LNCaP clone FGC (cell line): ENCODE measurements at regions not wholly inside any gene's neighbourhood (a gene's known extent, or its start where the extent isn't known, plus 50 kb on each side); places are given as distances from the start of the nearest gene placed in this dataset.
A peak's percentile ranks its signal among the peaks of the same experiment; 100 is the strongest.
"Not testable (repeated sequence)": the region's sequence is repeated elsewhere in the genome, so short reads cannot be mapped to it uniquely, and the experiment has no call there.

Source experiments
- DNase-seq: peaks from one replicate; pipeline ENCODE4 v3.0.0-alpha.2; 2011; ENCODE audit warnings: low read depth
- H3K4me3 ChIP-seq: 2 replicates; pipeline ENCODE4 v1.5.1; 2011; ENCODE audit warnings: mild to moderate bottlenecking, low read depth, low read length, control low read depth
- TF ChIP-seq, protein P1 (sequence below): IDR thresholded peaks from 2 replicates; pipeline ENCODE4 v1.5.1; 2012; ENCODE audit warnings: mild to moderate bottlenecking; ENCODE audit not compliant: control insufficient read depth, insufficient read depth; ENCODE audit errors: extremely low read depth

DNA sequence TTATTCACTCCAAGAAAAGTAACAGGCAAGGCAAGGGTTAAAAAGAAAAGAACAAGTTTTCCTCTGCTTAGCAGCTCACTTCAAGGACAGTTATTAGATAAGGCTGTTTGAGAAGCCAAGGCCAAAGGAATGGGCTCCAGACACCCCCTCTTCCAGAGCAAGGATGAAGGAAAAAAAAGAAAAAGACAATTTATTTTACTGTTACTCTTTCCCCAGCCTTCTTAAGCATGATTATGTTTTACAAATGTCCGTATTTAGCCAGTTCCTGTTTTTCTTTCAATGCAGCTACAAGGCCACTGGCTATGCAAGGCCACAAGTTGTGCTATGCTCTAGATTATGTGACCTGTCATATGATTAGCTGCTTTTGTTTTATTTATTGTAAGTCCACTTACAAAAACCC lies 106.5 kb upstream of the SIMC1 start:
- TF ChIP-seq, protein P1, sequence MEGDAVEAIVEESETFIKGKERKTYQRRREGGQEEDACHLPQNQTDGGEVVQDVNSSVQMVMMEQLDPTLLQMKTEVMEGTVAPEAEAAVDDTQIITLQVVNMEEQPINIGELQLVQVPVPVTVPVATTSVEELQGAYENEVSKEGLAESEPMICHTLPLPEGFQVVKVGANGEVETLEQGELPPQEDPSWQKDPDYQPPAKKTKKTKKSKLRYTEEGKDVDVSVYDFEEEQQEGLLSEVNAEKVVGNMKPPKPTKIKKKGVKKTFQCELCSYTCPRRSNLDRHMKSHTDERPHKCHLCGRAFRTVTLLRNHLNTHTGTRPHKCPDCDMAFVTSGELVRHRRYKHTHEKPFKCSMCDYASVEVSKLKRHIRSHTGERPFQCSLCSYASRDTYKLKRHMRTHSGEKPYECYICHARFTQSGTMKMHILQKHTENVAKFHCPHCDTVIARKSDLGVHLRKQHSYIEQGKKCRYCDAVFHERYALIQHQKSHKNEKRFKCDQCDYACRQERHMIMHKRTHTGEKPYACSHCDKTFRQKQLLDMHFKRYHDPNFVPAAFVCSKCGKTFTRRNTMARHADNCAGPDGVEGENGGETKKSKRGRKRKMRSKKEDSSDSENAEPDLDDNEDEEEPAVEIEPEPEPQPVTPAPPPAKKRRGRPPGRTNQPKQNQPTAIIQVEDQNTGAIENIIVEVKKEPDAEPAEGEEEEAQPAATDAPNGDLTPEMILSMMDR = no peak
- DNase-seq = no peak
- no peak overlapping the region for H3K4me3 ChIP-seq

- no peak for DNase-seq
- H3K4me3 ChIP-seq = no peak overlapping the region
- TF ChIP-seq, protein P1 = no peak
Measured at GRCh38 chr5:176132471-176133288, 105.5 kb upstream of the SIMC1 start.

DNA sequence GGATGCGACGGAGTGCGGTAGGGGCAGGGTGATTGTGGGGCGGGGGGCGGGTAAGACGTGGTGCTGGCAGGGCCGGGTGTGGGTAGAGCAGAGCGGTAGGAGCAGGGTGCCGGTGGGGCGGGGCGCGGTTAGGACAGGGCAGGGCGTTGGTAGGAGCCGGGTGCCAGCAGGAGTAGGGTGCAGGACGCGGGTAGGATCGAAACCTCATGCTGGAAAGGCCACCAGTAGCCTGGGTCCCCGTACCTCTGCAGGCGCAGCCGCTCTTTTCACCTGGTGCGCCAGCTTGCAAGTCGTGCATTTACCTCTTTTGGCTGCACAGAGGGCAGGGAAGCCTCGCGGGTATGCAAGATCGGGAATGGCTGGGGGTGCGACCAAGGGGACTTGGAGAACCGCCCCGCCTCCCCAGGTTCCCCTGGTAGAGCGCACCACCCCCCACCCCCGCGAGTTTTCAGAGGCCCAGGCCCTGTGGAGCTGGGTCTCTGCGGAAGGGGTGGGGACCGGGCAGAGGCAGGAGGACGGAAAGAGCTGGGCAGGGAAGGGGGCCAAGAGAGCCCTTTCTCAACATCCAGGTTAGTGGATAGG lies 104.8 kb upstream of the SIMC1 start:
- H3K4me3 ChIP-seq = no peak overlapping the region
- no peak for DNase-seq
- TF ChIP-seq, protein P1 = no peak

GRCh38 chr5:176133877-176134276 lies 104.3 kb upstream of the SIMC1 start:
- DNase-seq = no peak
- TF ChIP-seq, protein P1 = no peak
- H3K4me3 ChIP-seq = no peak overlapping the region

- no peak for DNase-seq
- no peak overlapping the region for H3K4me3 ChIP-seq
- TF ChIP-seq, protein P1 = no peak
Measured at GRCh38 chr5:176134529-176135223, 103.5 kb upstream of the SIMC1 start.

DNA sequence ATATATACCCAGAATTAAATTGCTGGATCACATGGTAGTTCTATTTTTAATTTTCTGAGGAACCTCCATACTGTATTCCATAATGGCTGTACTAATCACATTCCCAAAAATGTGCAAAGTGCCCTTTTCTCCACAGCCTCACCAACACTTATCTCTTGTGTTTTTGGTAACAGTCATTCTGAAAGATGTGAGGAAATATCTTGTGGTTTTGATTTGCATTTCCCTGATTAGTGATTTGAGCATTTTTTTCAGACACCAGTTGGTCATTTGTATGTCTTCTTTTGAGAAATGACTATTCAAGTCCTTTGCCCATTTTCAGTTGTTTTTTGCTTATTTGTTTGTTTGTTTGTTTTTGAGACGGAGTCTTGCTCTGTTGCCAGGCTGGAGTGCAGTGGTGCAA lies 98.1 kb upstream of the SIMC1 start:
- DNase-seq, H3K4me3 ChIP-seq: not testable (repeated sequence)

DNA sequence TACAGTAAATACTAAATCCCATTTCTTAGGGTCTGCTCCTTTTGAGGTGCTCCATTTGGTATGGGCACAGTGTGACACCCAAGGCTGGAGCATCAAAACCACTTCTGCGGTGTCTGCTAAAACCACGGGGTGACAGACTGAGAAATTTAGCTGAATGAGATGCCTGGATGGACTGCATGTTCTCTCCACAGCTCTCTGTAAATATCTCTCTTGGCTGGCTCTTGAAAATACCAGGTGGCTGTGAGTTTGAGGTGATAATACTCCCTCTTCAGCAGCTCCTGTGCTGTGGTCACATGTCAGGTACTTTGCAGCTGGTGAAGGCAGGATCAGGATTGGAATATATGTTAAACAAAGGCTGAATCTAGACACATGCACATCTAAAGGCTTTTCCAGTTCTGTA lies 93.7 kb upstream of the SIMC1 start:
- TF ChIP-seq, protein P1 = no peak
- peak; percentile 30 for DNase-seq
- H3K4me3 ChIP-seq = no peak overlapping the region

GRCh38 chr5:176149948-176150347 lies 88.3 kb upstream of the SIMC1 start:
- not testable (repeated sequence) for H3K4me3 ChIP-seq, DNase-seq
